Suprapubic skin (tissue), 4 donors: ENCODE measurements at regions not wholly inside any gene's neighbourhood (a gene's known extent, or its start where the extent isn't known, plus 50 kb on each side); places are given as distances from the start of the nearest gene placed in this dataset.

Source experiments
- DNase-seq, 2 donors: peaks; one replicate each; pipeline ENCODE4 v3.0.0-alpha.2; 2019; ENCODE audit warnings: low spot score in 2 of 2
- H3K27ac ChIP-seq: fragments of 200-600 bp; sonication (generic); one replicate; pipeline ENCODE4 v1.5.1; 2019
- H3K27me3 ChIP-seq: fragments of 200-600 bp; sonication (generic); one replicate; pipeline ENCODE4 v1.5.1; 2019
- H3K36me3 ChIP-seq: fragments of 200-600 bp; sonication (generic); one replicate; pipeline ENCODE4 v1.5.1; 2019
- H3K4me1 ChIP-seq: fragments of 200-600 bp; sonication (generic); one replicate; pipeline ENCODE4 v1.5.1; 2019
- H3K4me3 ChIP-seq: fragments of 200-600 bp; sonication (generic); one replicate; pipeline ENCODE4 v1.5.1; 2019; ENCODE audit warnings: mild to moderate bottlenecking
- H3K9me3 ChIP-seq: fragments of 200-600 bp; sonication (generic); one replicate; pipeline ENCODE4 v1.5.1; 2019
- CTCF ChIP-seq, 2 donors: fragments of 200-600 bp in 1 of 2; fragments of 450-650 bp in 1 of 2; sonication (generic) in 1 of 2; IDR thresholded peaks; one replicate each; pipeline ENCODE4 v1.5.1; 2016 to 2019; ENCODE audit warnings: antibody characterized with exemption in 2 of 2, mild to moderate bottlenecking in 1 of 2, moderate library complexity in 1 of 2
- EP300 ChIP-seq: sonication (generic); formaldehyde crosslinking; IDR thresholded peaks from one replicate; pipeline ENCODE4 v1.6.1; 2017; ENCODE audit warnings: antibody characterized with exemption
- POLR2A ChIP-seq, 2 donors: fragments of 450-650 bp; IDR thresholded peaks; one replicate each; pipeline ENCODE4 v1.6.1; 2017; ENCODE audit warnings: antibody characterized with exemption in 2 of 2, mild to moderate bottlenecking in 2 of 2, moderate library complexity in 2 of 2
- POLR2AphosphoS5 ChIP-seq, 3 donors: sonication (generic); formaldehyde crosslinking; IDR thresholded peaks; one replicate each; pipeline ENCODE4 v1.6.1; 2017; ENCODE audit warnings: antibody characterized with exemption in 3 of 3
- WGBS: methylation state at CpG from one replicate; pipeline ENCODE4 v1.1.5; 2018; 5-methylcytosine and 5-hydroxymethylcytosine counted together

- no peak overlapping the region for H3K27ac ChIP-seq
- no peaks in the 10 kb centered on the region for H3K27me3 ChIP-seq
- no peak for DNase-seq
- no peak overlapping the region for H3K4me3 ChIP-seq
- 54% methylated on average over 3 of the region's 3 CpGs for WGBS
- TF ChIP-seq CTCF (IDR thresholded peaks at IDR 0.05) (no peak), POLR2A (IDR thresholded peaks at IDR 0.05) (no peak), EP300 (no peak)
- no peaks in the 10 kb centered on the region for H3K4me1 ChIP-seq
- H3K36me3 ChIP-seq = no peaks in the 10 kb centered on the region
- H3K9me3 ChIP-seq = no peaks in the 10 kb centered on the region
Measured at GRCh38 chr4:18635531-18635930, 614.0 kb upstream of the LCORL start.

- H3K9me3 ChIP-seq = no peaks in the 10 kb centered on the region
- H3K4me3 ChIP-seq = no peak overlapping the region
- H3K36me3 ChIP-seq = no peaks in the 10 kb centered on the region
- TF ChIP-seq POLR2AphosphoS5 (IDR thresholded peaks at IDR 0.05) = no peak
- TF ChIP-seq CTCF (IDR thresholded peaks at IDR 0.05) = no peak
- no peak for TF ChIP-seq POLR2A (IDR thresholded peaks at IDR 0.05)
- no peak for TF ChIP-seq EP300
- no peaks in the 10 kb centered on the region for H3K4me1 ChIP-seq
- H3K27me3 ChIP-seq = no peaks in the 10 kb centered on the region
- no peak for DNase-seq
- H3K27ac ChIP-seq = no peak overlapping the region
Measured at GRCh38 chr4:18631586-18631985, 610.0 kb upstream of the LCORL start.

GRCh38 chr4:18630218-18631110, 608.9 kb upstream of the LCORL start:
- H3K36me3 ChIP-seq = no peaks in the 10 kb centered on the region
- H3K27me3 ChIP-seq = no peaks in the 10 kb centered on the region
- H3K27ac ChIP-seq = no peak overlapping the region
- no peak overlapping the region for H3K4me3 ChIP-seq
- WGBS = 100% methylated on average over 8 of the region's 29 CpGs
- no peaks in the 10 kb centered on the region for H3K9me3 ChIP-seq
- no peak for DNase-seq
- TF ChIP-seq CTCF (IDR thresholded peaks at IDR 0.05) = no peak
- TF ChIP-seq POLR2AphosphoS5 (IDR thresholded peaks at IDR 0.05) = no peak
- TF ChIP-seq EP300 = no peak
- no peak for TF ChIP-seq POLR2A (IDR thresholded peaks at IDR 0.05)
- H3K4me1 ChIP-seq = no peaks in the 10 kb centered on the region

- TF ChIP-seq EP300 (no peak), CTCF (IDR thresholded peaks at IDR 0.05) (no peak), POLR2AphosphoS5 (IDR thresholded peaks at IDR 0.05) (no peak), POLR2A (IDR thresholded peaks at IDR 0.05) (no peak)
- no peak overlapping the region for H3K4me3 ChIP-seq
- no peaks in the 10 kb centered on the region for H3K27me3 ChIP-seq
- DNase-seq = no peak
- WGBS = 83% methylated on average over 2 of the region's 2 CpGs
- no peaks in the 10 kb centered on the region for H3K4me1 ChIP-seq
- H3K9me3 ChIP-seq = no peaks in the 10 kb centered on the region
- H3K27ac ChIP-seq = no peak overlapping the region
- H3K36me3 ChIP-seq = no peaks in the 10 kb centered on the region
Measured at GRCh38 chr4:18627447-18628005, 606.0 kb upstream of the LCORL start.

- Histone ChIP-seq H3K36me3 (no peaks in the 10 kb centered on the region), H3K27ac (no peak overlapping the region), H3K27me3 (no peaks in the 10 kb centered on the region), H3K9me3 (no peaks in the 10 kb centered on the region), H3K4me3 (no peak overlapping the region), H3K4me1 (no peaks in the 10 kb centered on the region)
- 69% methylated on average over 2 of the region's 2 CpGs for WGBS
- no peak for DNase-seq
- TF ChIP-seq EP300 (no peak), POLR2A (IDR thresholded peaks at IDR 0.05) (no peak), POLR2AphosphoS5 (IDR thresholded peaks at IDR 0.05) (no peak), CTCF (IDR thresholded peaks at IDR 0.05) (no peak)
Measured at GRCh38 chr4:18626996-18627395, 605.4 kb upstream of the LCORL start.
